H1 (cell line): ENCODE measurements at regions not wholly inside any gene's neighbourhood (a gene's known extent, or its start where the extent isn't known, plus 50 kb on each side); places are given as distances from the start of the nearest gene placed in this dataset.

Experiments used
- CHD7 ChIP-seq: fragments of 300-600 bp; sonication (generic); IDR thresholded peaks from 2 replicates; pipeline ENCODE4 v1.7.1; 2012; ENCODE audit warnings: low read length, moderate library complexity, mild to moderate bottlenecking, inconsistent platforms; ENCODE audit not compliant: insufficient replicate concordance
- EGR1 ChIP-seq: IDR thresholded peaks from 2 replicates; pipeline ENCODE4 v1.6.1; 2011; ENCODE audit warnings: low read depth, low read length, borderline replicate concordance
- KDM1A ChIP-seq: fragments of 200-600, 300-600 bp; sonication (generic); IDR thresholded peaks from 2 replicates; pipeline ENCODE4 v1.7.1; 2016; ENCODE audit warnings: mild to moderate bottlenecking, low read length, borderline replicate concordance
- RNF2 ChIP-seq: fragments of 200-900, 300-1000 bp; sonication (generic); IDR thresholded peaks from 2 replicates; pipeline ENCODE4 v1.7.1; 2016; ENCODE audit warnings: borderline replicate concordance, low read depth, mild to moderate bottlenecking, antibody characterized with exemption, low read length; ENCODE audit not compliant: poor library complexity, severe bottlenecking; ENCODE audit errors: missing control alignments
- RXRA ChIP-seq: IDR thresholded peaks from 2 replicates; pipeline ENCODE4 v1.6.1; 2011; ENCODE audit warnings: low read depth, mild to moderate bottlenecking, low read length, moderate library complexity; ENCODE audit not compliant: insufficient read depth
- SRF ChIP-seq: IDR thresholded peaks from 2 replicates; pipeline ENCODE4 v1.6.1; 2011; ENCODE audit warnings: mild to moderate bottlenecking, low read depth, low read length, moderate library complexity
- TBP ChIP-seq: IDR thresholded peaks from 2 replicates; pipeline ENCODE4 v1.6.1; 2011; ENCODE audit warnings: low read depth, low read length, improper control_type of control experiment

- no peak for TF ChIP-seq CHD7
- no peak for TF ChIP-seq RNF2
- no peak for TF ChIP-seq KDM1A
- TF ChIP-seq RXRA, result no peak
- TF ChIP-seq TBP, result no peak
- TF ChIP-seq SRF, result no peak
- no peak for TF ChIP-seq EGR1
- TF ChIP-seq, all 59 proteins: peak for 0
Measured at GRCh38 chr22:47606426-47606825, 844.0 kb downstream of the TBC1D22A start (continued).
